A673 (cell line): ENCODE measurements at regions not wholly inside any gene's neighbourhood (a gene's known extent, or its start where the extent isn't known, plus 50 kb on each side); places are given as distances from the start of the nearest gene placed in this dataset.

Source experiments
- BruUV-seq: library from RNA; stranded (reverse); fragments of 400-500 nt; replicated peaks from 2 replicates; lab custom pipeline; 2021; lab: Mats Ljungman, UMichigan
- CTCF ChIA-PET: fragments of 300-600 bp; sonication (Branson Sonifier 250); formaldehyde crosslinking; loops from one replicate; lab custom pipeline; 2022; ENCODE audit warnings: antibody characterized with exemption; lab: Charles Lee
- POLR2A ChIA-PET: fragments of 300-600 bp; sonication (Branson Sonifier 250); formaldehyde crosslinking; loops from one replicate; lab custom pipeline; 2022; ENCODE audit warnings: antibody characterized with exemption; ENCODE audit not compliant: low non-redundant PET; lab: Charles Lee
- DNase-seq: peaks from one replicate; pipeline ENCODE4 v3.0.0-alpha.2; 2015; ENCODE audit warnings: low spot score
- H3K27ac ChIP-seq: fragments of 200-600 bp; sonication (generic); 2 replicates; pipeline ENCODE4 v1.5.1; 2016; ENCODE audit warnings: mixed run types, low read depth, mild to moderate bottlenecking, mixed read lengths, antibody characterized with exemption, low read length; ENCODE audit not compliant: poor library complexity, severe bottlenecking
- H3K27me3 ChIP-seq: fragments of 200-600 bp; sonication (generic); replicated peaks from 2 replicates; pipeline ENCODE4 v1.6.1; 2017; ENCODE audit warnings: mixed run types, low read depth, mild to moderate bottlenecking, mixed read lengths, antibody characterized with exemption, low read length; ENCODE audit not compliant: insufficient read depth, poor library complexity
- H3K36me3 ChIP-seq: fragments of 200-600 bp; sonication (generic); 2 replicates; pipeline ENCODE4 v1.6.1; 2016; ENCODE audit warnings: mixed run types, mild to moderate bottlenecking, mixed read lengths, antibody characterized with exemption, low read length; ENCODE audit not compliant: insufficient read depth, poor library complexity, severe bottlenecking
- H3K4me1 ChIP-seq: fragments of 200-600 bp; sonication (generic); 2 replicates; pipeline ENCODE4 v1.6.1; 2017; ENCODE audit warnings: mixed run types, mild to moderate bottlenecking, mixed read lengths, antibody characterized with exemption, low read length; ENCODE audit not compliant: insufficient read depth, poor library complexity, severe bottlenecking
- H3K4me3 ChIP-seq: fragments of 200-600 bp; sonication (generic); 2 replicates; pipeline ENCODE4 v1.5.1; 2016; ENCODE audit warnings: low read depth, mixed run types, mild to moderate bottlenecking, mixed read lengths, low read length; ENCODE audit not compliant: poor library complexity, severe bottlenecking
- H3K9me3 ChIP-seq: fragments of 200-600 bp; sonication (generic); 2 replicates; pipeline ENCODE4 v1.6.1; 2016; ENCODE audit warnings: mixed run types, low read depth, mild to moderate bottlenecking, mixed read lengths, antibody characterized with exemption, low read length; ENCODE audit not compliant: poor library complexity, severe bottlenecking
- EZH2 ChIP-seq: fragments of 200-600 bp; sonication (generic); IDR thresholded peaks from 2 replicates; pipeline ENCODE4 v1.6.1; 2017; ENCODE audit warnings: borderline replicate concordance, low read depth, mild to moderate bottlenecking, mixed read lengths, antibody characterized with exemption, low read length; ENCODE audit not compliant: poor library complexity, severe bottlenecking
- intact Hi-C: fragments of 100-400 bp; cut with micrococcal nuclease; formaldehyde crosslinking; loops from one replicate; pipeline ENCODE4 v1.10.0; 2022; ENCODE audit not compliant: unreplicated experiment
- TF ChIP-seq, protein P1 (sequence below): fragments of 300-800, 200-600 bp; sonication (generic); conservative IDR thresholded peaks from 2 replicates; pipeline ENCODE4 v1.5.1; 2017; ENCODE audit warnings: low read depth, mild to moderate bottlenecking, antibody characterized with exemption, low read length, moderate library complexity, mixed read lengths

DNA sequence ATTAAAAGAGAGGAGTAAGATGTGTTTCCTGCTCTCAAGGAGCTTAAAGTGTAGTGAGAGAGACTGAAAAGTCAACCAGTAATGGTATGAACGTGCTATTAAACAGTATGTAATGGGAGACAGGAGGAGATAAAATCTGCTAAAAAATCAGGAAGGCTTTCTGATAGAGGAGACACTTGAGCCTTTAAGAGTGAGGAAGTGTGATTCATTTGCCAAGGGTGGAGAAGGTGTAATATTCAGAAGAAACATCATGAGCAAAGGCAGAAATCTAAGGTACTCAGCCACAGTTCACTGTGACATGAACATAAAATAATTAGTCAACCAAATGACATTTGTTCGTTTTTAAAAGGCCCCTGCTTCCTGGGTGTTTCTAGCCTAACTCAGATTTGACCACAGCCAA is 137.8 kb upstream of the SKOR2 start:
- TF ChIP-seq, protein P1, sequence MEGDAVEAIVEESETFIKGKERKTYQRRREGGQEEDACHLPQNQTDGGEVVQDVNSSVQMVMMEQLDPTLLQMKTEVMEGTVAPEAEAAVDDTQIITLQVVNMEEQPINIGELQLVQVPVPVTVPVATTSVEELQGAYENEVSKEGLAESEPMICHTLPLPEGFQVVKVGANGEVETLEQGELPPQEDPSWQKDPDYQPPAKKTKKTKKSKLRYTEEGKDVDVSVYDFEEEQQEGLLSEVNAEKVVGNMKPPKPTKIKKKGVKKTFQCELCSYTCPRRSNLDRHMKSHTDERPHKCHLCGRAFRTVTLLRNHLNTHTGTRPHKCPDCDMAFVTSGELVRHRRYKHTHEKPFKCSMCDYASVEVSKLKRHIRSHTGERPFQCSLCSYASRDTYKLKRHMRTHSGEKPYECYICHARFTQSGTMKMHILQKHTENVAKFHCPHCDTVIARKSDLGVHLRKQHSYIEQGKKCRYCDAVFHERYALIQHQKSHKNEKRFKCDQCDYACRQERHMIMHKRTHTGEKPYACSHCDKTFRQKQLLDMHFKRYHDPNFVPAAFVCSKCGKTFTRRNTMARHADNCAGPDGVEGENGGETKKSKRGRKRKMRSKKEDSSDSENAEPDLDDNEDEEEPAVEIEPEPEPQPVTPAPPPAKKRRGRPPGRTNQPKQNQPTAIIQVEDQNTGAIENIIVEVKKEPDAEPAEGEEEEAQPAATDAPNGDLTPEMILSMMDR = no peak
- no peak for TF ChIP-seq EZH2
- Histone ChIP-seq H3K4me1 (no peaks in the 10 kb centered on the region), H3K4me3 (no peak overlapping the region), H3K27me3 (peaks cover 18% of the 10 kb centered on the region), H3K27ac (no peak overlapping the region), H3K9me3 (no peaks in the 10 kb centered on the region), H3K36me3 (no peaks in the 10 kb centered on the region)
- CTCF ChIA-PET = no interaction called here
- intact Hi-C loops = no loop called here
- POLR2A ChIA-PET = no interaction called here
- BruUV-seq = no TSS peak
- no peak for DNase-seq

DNA sequence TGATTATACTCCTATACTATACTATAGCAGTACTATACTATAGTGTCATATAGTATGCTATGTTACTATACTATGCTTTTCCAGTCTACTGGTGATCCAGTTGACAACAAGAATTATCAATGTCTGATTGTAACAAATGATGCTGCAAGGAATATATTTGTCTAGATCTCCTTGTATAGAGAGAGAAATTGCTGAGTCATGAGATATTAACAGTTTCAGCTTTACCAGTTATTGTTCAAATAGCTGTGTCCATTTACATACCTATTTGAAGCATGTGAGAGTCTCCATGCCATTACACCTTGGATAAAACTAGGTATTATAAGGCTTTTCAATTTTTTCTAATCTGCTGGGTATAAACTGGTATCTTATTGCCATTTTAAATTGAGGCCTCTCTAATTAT is 136.4 kb upstream of the SKOR2 start:
- Histone ChIP-seq H3K27ac (no peak overlapping the region), H3K9me3 (no peaks in the 10 kb centered on the region), H3K36me3 (no peaks in the 10 kb centered on the region), H3K4me1 (no peaks in the 10 kb centered on the region), H3K27me3 (peaks cover 12% of the 10 kb centered on the region), H3K4me3 (no peak overlapping the region)
- no TSS peak for BruUV-seq
- intact Hi-C loops = no loop called here
- TF ChIP-seq, protein P1 = no peak
- TF ChIP-seq EZH2 = no peak
- ChIA-PET CTCF (no interaction called here), POLR2A (no interaction called here)
- DNase-seq = no peak

GRCh38 chr18:47383729-47384128 is 132.3 kb upstream of the SKOR2 start:
- TF ChIP-seq, protein P1 = no peak
- TF ChIP-seq EZH2 = no peak
- no peaks in the 10 kb centered on the region for H3K36me3 ChIP-seq
- peaks cover 29% of the 10 kb centered on the region for H3K27me3 ChIP-seq
- no peak overlapping the region for H3K27ac ChIP-seq
- no peaks in the 10 kb centered on the region for H3K9me3 ChIP-seq
- H3K4me3 ChIP-seq = no peak overlapping the region
- ChIA-PET POLR2A (no interaction called here), CTCF (no interaction called here)
- no peaks in the 10 kb centered on the region for H3K4me1 ChIP-seq
- intact Hi-C loops = no loop called here
- no TSS peak for BruUV-seq
- DNase-seq = no peak
